NCI-H526 treated with DMSO at 0.1 percent for 48 hours (cell line): ENCODE measurements at regions not wholly inside any gene's neighbourhood (a gene's known extent, or its start where the extent isn't known, plus 50 kb on each side); places are given as distances from the start of the nearest gene placed in this dataset.
"Not testable (repeated sequence)": the region's sequence is repeated elsewhere in the genome, so short reads cannot be mapped to it uniquely, and the experiment has no call there.

Experiments used
- DNase-seq: peaks from one replicate; lab custom pipeline; 2025; lab: John Stamatoyannopoulos, UW

- DNase-seq = no peak
Observed at GRCh38 chr13:62407871-62408270, 992.2 kb upstream of the PCDH20 start.

- no peak for DNase-seq
Observed at GRCh38 chr13:62388515-62388914, 972.9 kb upstream of the PCDH20 start.

GRCh38 chr13:62387647-62388046 lies 972.0 kb upstream of the PCDH20 start:
- no peak for DNase-seq

- not testable (repeated sequence) for DNase-seq
Observed at GRCh38 chr13:62379241-62379640, 963.6 kb upstream of the PCDH20 start.

GRCh38 chr13:62377838-62378237 lies 962.2 kb upstream of the PCDH20 start:
- no peak for DNase-seq

GRCh38 chr13:62375653-62376052 lies 960.0 kb upstream of the PCDH20 start:
- DNase-seq = no peak

GRCh38 chr13:62371737-62372136 lies 956.1 kb upstream of the PCDH20 start:
- DNase-seq = no peak

- not testable (repeated sequence) for DNase-seq
Observed at GRCh38 chr13:62367971-62368370, 952.3 kb upstream of the PCDH20 start.

GRCh38 chr13:62360609-62361008 lies 945.0 kb upstream of the PCDH20 start:
- no peak for DNase-seq

- DNase-seq = no peak
Observed at GRCh38 chr13:62358646-62358932, 942.9 kb upstream of the PCDH20 start.

- peak; percentile 29 for DNase-seq
Observed at GRCh38 chr13:62357887-62358645, 942.4 kb upstream of the PCDH20 start.

GRCh38 chr13:62356977-62357376 lies 941.3 kb upstream of the PCDH20 start:
- DNase-seq = no peak

GRCh38 chr13:62337109-62337880 lies 921.6 kb upstream of the PCDH20 start:
- no peak for DNase-seq

GRCh38 chr13:62336507-62336906 lies 920.9 kb upstream of the PCDH20 start:
- no peak for DNase-seq

GRCh38 chr13:62333466-62333865 lies 917.8 kb upstream of the PCDH20 start:
- no peak for DNase-seq

- no peak for DNase-seq
Observed at GRCh38 chr13:62331384-62331783, 915.7 kb upstream of the PCDH20 start.

- no peak for DNase-seq
Observed at GRCh38 chr13:62327367-62327766, 911.7 kb upstream of the PCDH20 start.

GRCh38 chr13:62324842-62325241 lies 909.2 kb upstream of the PCDH20 start:
- DNase-seq = no peak

GRCh38 chr13:62321895-62322294 lies 906.2 kb upstream of the PCDH20 start:
- no peak for DNase-seq

- no peak for DNase-seq
Observed at GRCh38 chr13:62321139-62321538, 905.5 kb upstream of the PCDH20 start.

GRCh38 chr13:62320129-62321108 lies 904.8 kb upstream of the PCDH20 start:
- peak; percentile 38 for DNase-seq

- no peak for DNase-seq
Observed at GRCh38 chr13:62309904-62310303, 894.3 kb upstream of the PCDH20 start.
